GM12891 (cell line): ENCODE measurements at regions not wholly inside any gene's neighbourhood (a gene's known extent, or its start where the extent isn't known, plus 50 kb on each side); places are given as distances from the start of the nearest gene placed in this dataset.

Source experiments
- PAX5 ChIP-seq: IDR thresholded peaks from 2 replicates; pipeline ENCODE4 v1.6.1; 2011; ENCODE audit warnings: low read length, moderate library complexity, mild to moderate bottlenecking; ENCODE audit not compliant: insufficient read depth, severe bottlenecking
- POLR2A ChIP-seq: IDR thresholded peaks from 2 replicates; pipeline ENCODE4 v1.6.1; 2011; ENCODE audit warnings: low read depth, low read length, control low read depth
- TAF1 ChIP-seq: IDR thresholded peaks from 2 replicates; pipeline ENCODE4 v1.6.1; 2011; ENCODE audit warnings: low read depth, low read length, control low read depth

DNA sequence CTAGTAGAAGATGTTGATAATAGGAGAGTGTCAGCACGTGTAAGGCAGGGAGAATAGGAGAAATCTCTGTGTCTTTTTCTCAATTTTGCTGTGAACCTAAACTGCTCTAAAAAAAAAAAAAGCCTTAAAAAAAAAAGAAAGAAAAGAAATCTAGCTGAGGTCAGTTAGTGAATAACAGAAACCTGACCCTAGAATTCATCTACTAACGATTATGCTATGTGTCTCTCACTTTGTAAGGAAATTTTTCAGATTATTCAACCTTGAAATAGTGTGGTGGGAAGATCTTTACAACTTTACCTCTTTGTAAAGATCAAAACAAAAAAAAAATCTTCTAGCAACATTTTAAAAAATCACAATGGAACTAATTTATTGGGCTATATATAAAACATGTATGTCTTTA is 995.7 kb downstream of the GALC start:
- no peak for TF ChIP-seq POLR2A
- no peak for TF ChIP-seq PAX5
- no peak for TF ChIP-seq TAF1
